ENCODE measurements at regions not wholly inside any gene's neighbourhood (a gene's known extent, or its start where the extent isn't known, plus 50 kb on each side); places are given as distances from the start of the nearest gene placed in this dataset.

GRCh38 chr7:68433462-68434070, 1164.7 kb upstream of the AUTS2 start:
- WGBS, 2 donors, result 56 to 67% methylated on average over 5 of the region's 5 CpGs
- intact Hi-C loops (cut with DNase I), result no loop called here
- no peak overlapping the region for H3K4me3 ChIP-seq
- H3K36me3 ChIP-seq, result no peaks in the 10 kb centered on the region
- TF ChIP-seq, protein P1, sequence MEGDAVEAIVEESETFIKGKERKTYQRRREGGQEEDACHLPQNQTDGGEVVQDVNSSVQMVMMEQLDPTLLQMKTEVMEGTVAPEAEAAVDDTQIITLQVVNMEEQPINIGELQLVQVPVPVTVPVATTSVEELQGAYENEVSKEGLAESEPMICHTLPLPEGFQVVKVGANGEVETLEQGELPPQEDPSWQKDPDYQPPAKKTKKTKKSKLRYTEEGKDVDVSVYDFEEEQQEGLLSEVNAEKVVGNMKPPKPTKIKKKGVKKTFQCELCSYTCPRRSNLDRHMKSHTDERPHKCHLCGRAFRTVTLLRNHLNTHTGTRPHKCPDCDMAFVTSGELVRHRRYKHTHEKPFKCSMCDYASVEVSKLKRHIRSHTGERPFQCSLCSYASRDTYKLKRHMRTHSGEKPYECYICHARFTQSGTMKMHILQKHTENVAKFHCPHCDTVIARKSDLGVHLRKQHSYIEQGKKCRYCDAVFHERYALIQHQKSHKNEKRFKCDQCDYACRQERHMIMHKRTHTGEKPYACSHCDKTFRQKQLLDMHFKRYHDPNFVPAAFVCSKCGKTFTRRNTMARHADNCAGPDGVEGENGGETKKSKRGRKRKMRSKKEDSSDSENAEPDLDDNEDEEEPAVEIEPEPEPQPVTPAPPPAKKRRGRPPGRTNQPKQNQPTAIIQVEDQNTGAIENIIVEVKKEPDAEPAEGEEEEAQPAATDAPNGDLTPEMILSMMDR (IDR thresholded peaks at IDR 0.05), result no peak
- FAIRE-seq (no peak), ATAC-seq (no peak), DNase-seq (no peak)
- no peak overlapping the region for H3K27ac ChIP-seq
- no peaks in the 10 kb centered on the region for H3K4me1 ChIP-seq
- H3K27me3 ChIP-seq, result no peaks in the 10 kb centered on the region
- no peaks in the 10 kb centered on the region for H3K9me3 ChIP-seq

DNA sequence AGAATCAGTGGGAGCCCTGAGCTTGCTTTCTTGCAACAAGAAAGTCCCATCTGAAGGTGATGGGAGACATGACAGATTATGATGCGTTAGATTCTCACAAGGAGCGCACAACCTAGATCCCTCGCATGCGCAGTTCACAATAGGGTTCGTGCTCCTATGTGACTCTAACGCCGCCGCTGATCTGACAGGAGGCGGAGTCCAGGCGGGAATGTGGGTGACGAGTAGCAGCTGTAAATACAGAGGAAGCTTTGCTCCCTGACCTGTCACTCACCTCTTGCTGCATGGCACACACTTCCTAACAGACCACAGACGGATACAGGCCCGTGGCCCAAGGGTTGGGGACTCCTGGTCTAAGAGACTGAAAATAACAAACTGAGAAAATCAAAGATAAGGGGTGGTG, 1163.4 kb upstream of the AUTS2 start:
- TF ChIP-seq, protein P1 (IDR thresholded peaks at IDR 0.05), result no peak
- Histone ChIP-seq H3K27me3 (no peaks in the 10 kb centered on the region), H3K4me1 (no peaks in the 10 kb centered on the region), H3K36me3 (no peaks in the 10 kb centered on the region), H3K27ac (no peak overlapping the region), H3K9me3 (no peaks in the 10 kb centered on the region), H3K4me3 (no peak overlapping the region)
- intact Hi-C loops (cut with DNase I), result no loop called here
- 43 to 52% methylated on average over 13 of the region's 13 CpGs for WGBS, 2 donors
- FAIRE-seq (no peak), ATAC-seq (no peak), DNase-seq (no peak)

- Histone ChIP-seq H3K4me3 (no peak overlapping the region), H3K27me3 (no peaks in the 10 kb centered on the region), H3K27ac (no peak overlapping the region), H3K36me3 (no peaks in the 10 kb centered on the region), H3K9me3 (no peaks in the 10 kb centered on the region), H3K4me1 (no peaks in the 10 kb centered on the region)
- no peak for ATAC-seq
- DNase-seq, result no peak
- intact Hi-C loops (cut with DNase I), result no loop called here
- WGBS, 2 donors, result 9 to 16% methylated on average over 2 of the region's 2 CpGs
- FAIRE-seq, result no peak
- TF ChIP-seq, protein P1 (IDR thresholded peaks at IDR 0.05), result no peak
These were observed 1160.3 kb upstream of the AUTS2 start for GRCh38 chr7:68438016-68438415.

DNA sequence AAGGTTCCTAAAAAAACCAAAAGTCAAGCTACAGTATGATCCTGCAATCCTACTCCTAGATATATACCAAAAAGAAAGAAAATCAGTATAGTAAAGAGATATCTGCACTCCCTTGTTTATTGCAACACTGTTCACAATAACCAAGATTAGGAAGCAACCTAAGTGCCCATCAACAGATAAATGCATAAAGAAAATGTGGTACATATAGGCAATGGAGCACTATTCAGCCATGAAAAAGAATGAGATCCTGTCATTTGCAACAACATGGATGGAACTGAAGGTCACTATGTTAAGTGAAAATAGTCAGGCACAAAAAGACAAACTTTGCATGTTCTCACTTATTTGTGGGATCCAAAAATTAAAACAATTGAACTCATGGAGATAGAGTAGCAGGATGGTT, 1159.5 kb upstream of the AUTS2 start:
- ATAC-seq, result no peak

GRCh38 chr7:68439897-68440296, 1158.4 kb upstream of the AUTS2 start:
- WGBS, 2 donors, result 70 to 72% methylated on average over 1 of the region's 1 CpG
- Histone ChIP-seq H3K9me3 (no peaks in the 10 kb centered on the region), H3K27me3 (no peaks in the 10 kb centered on the region), H3K4me1 (no peaks in the 10 kb centered on the region), H3K27ac (no peak overlapping the region), H3K4me3 (no peak overlapping the region), H3K36me3 (no peaks in the 10 kb centered on the region)
- intact Hi-C loops (cut with DNase I), result no loop called here
- TF ChIP-seq, protein P1 (IDR thresholded peaks at IDR 0.05), result no peak
- FAIRE-seq (no peak), ATAC-seq (no peak), DNase-seq (no peak)

More for the DNA sequence above, 1159.5 kb upstream of the AUTS2 start:
- intact Hi-C loops (cut with DNase I), result no loop called here
- Histone ChIP-seq H3K9me3 (no peaks in the 10 kb centered on the region), H3K4me3 (no peak overlapping the region), H3K27me3 (no peaks in the 10 kb centered on the region), H3K36me3 (no peaks in the 10 kb centered on the region), H3K4me1 (no peaks in the 10 kb centered on the region), H3K27ac (no peak overlapping the region)
- no peak for FAIRE-seq
- DNase-seq, result no peak
- TF ChIP-seq, protein P1 (IDR thresholded peaks at IDR 0.05), result no peak

Measured in pancreas (tissue), 10 donors.